ENCODE measurements at regions not wholly inside any gene's neighbourhood (a gene's known extent, or its start where the extent isn't known, plus 50 kb on each side); places are given as distances from the start of the nearest gene placed in this dataset.

GRCh38 chr13:111425326-111425725, 104.9 kb downstream of the TEX29 start:
- no peaks in the 10 kb centered on the region for H4K20me1 ChIP-seq (ENCODE audit: insufficient read depth, low read length)
- Mint-ChIP-seq H3K27me3 (ENCODE audit: low read depth, unreplicated experiment) (peaks cover 18% of the 10 kb centered on the region), H3K9me3 (ENCODE audit: unreplicated experiment) (no peaks in the 10 kb centered on the region), H3K27ac (ENCODE audit: unreplicated experiment) (no peak overlapping the region), H3K4me3 (ENCODE audit: unreplicated experiment) (no peak overlapping the region), H3K36me3 (ENCODE audit: low read depth, unreplicated experiment) (peaks cover 2% of the 10 kb centered on the region), H3K4me1 (ENCODE audit: low read depth, unreplicated experiment) (peaks cover 5% of the 10 kb centered on the region)
- H3K4me1 ChIP-seq (ENCODE audit: insufficient read depth, low read length): no peaks in the 10 kb centered on the region
- FAIRE-seq (no peak), DNase-seq (ENCODE audit: low read depth) (no peak)
- no peak overlapping the region for H3K4me3 ChIP-seq (ENCODE audit: insufficient read depth, low read depth, low read length)
- no peak overlapping the region for H3K4me2 ChIP-seq (ENCODE audit: low read length)
- H3K27ac ChIP-seq (ENCODE audit: low read depth, low read length): no peak overlapping the region
- TF ChIP-seq EZH2 (IDR thresholded peaks at IDR 0.05; ENCODE audit: insufficient read depth, low read length) (no peak), CTCF (IDR thresholded peaks at IDR 0.05; ENCODE audit: insufficient read depth, low read depth, low read length) (no peak)
- H3K36me3 ChIP-seq (ENCODE audit: insufficient read depth, low read length): no peaks in the 10 kb centered on the region
- H3K9me3 ChIP-seq (ENCODE audit: insufficient read depth, low read depth, low read length): peaks cover 3% of the 10 kb centered on the region
- no peaks in the 10 kb centered on the region for H3K27me3 ChIP-seq (ENCODE audit: insufficient read depth, low read length)
- no peak overlapping the region for H3K9ac ChIP-seq (ENCODE audit: low read length)
- no peak overlapping the region for H2AFZ ChIP-seq (ENCODE audit: low read depth, low read length)
- H3K79me2 ChIP-seq (ENCODE audit: insufficient read depth, low read length): no peaks in the 10 kb centered on the region

- H3K4me1 ChIP-seq (ENCODE audit: insufficient read depth, low read length): no peaks in the 10 kb centered on the region
- Mint-ChIP-seq H3K27me3 (ENCODE audit: low read depth, unreplicated experiment) (peaks cover 38% of the 10 kb centered on the region), H3K9me3 (ENCODE audit: unreplicated experiment) (peaks cover 2% of the 10 kb centered on the region), H3K4me3 (ENCODE audit: unreplicated experiment) (no peak overlapping the region), H3K36me3 (ENCODE audit: low read depth, unreplicated experiment) (no peaks in the 10 kb centered on the region), H3K27ac (ENCODE audit: unreplicated experiment) (no peak overlapping the region), H3K4me1 (ENCODE audit: low read depth, unreplicated experiment) (no peaks in the 10 kb centered on the region)
- no peaks in the 10 kb centered on the region for H3K9me3 ChIP-seq (ENCODE audit: insufficient read depth, low read depth, low read length)
- DNase-seq (ENCODE audit: low read depth): no peak
- no peaks in the 10 kb centered on the region for H3K36me3 ChIP-seq (ENCODE audit: insufficient read depth, low read length)
- FAIRE-seq: no peak
- peak; percentile 39 for TF ChIP-seq CTCF (IDR thresholded peaks at IDR 0.05; ENCODE audit: insufficient read depth, low read depth, low read length)
- TF ChIP-seq EZH2 (IDR thresholded peaks at IDR 0.05; ENCODE audit: insufficient read depth, low read length): no peak
- H3K4me2 ChIP-seq (ENCODE audit: low read length): no peak overlapping the region
- H3K27me3 ChIP-seq (ENCODE audit: insufficient read depth, low read length): no peaks in the 10 kb centered on the region
- no peak overlapping the region for H3K9ac ChIP-seq (ENCODE audit: low read length)
- H3K79me2 ChIP-seq (ENCODE audit: insufficient read depth, low read length): no peaks in the 10 kb centered on the region
- no peak overlapping the region for H3K27ac ChIP-seq (ENCODE audit: low read depth, low read length)
- no peak overlapping the region for H3K4me3 ChIP-seq (ENCODE audit: insufficient read depth, low read depth, low read length)
- H2AFZ ChIP-seq (ENCODE audit: low read depth, low read length): no peak overlapping the region
- H4K20me1 ChIP-seq (ENCODE audit: insufficient read depth, low read length): no peaks in the 10 kb centered on the region
Observed at GRCh38 chr13:111429064-111429558, 108.7 kb downstream of the TEX29 start.

- Mint-ChIP-seq H3K4me3 (ENCODE audit: unreplicated experiment) (no peak overlapping the region), H3K9me3 (ENCODE audit: unreplicated experiment) (peaks cover 6% of the 10 kb centered on the region), H3K27me3 (ENCODE audit: low read depth, unreplicated experiment) (peaks cover 47% of the 10 kb centered on the region), H3K27ac (ENCODE audit: unreplicated experiment) (no peak overlapping the region), H3K4me1 (ENCODE audit: low read depth, unreplicated experiment) (no peaks in the 10 kb centered on the region), H3K36me3 (ENCODE audit: low read depth, unreplicated experiment) (no peaks in the 10 kb centered on the region)
- no peak overlapping the region for H3K27ac ChIP-seq (ENCODE audit: low read depth, low read length)
- DNase-seq (ENCODE audit: low read depth) (no peak), FAIRE-seq (no peak)
- H3K4me1 ChIP-seq (ENCODE audit: insufficient read depth, low read length): no peaks in the 10 kb centered on the region
- no peaks in the 10 kb centered on the region for H3K27me3 ChIP-seq (ENCODE audit: insufficient read depth, low read length)
- no peak overlapping the region for H3K4me2 ChIP-seq (ENCODE audit: low read length)
- no peaks in the 10 kb centered on the region for H3K9me3 ChIP-seq (ENCODE audit: insufficient read depth, low read depth, low read length)
- no peak overlapping the region for H2AFZ ChIP-seq (ENCODE audit: low read depth, low read length)
- H3K9ac ChIP-seq (ENCODE audit: low read length): no peak overlapping the region
- no peaks in the 10 kb centered on the region for H4K20me1 ChIP-seq (ENCODE audit: insufficient read depth, low read length)
- no peaks in the 10 kb centered on the region for H3K36me3 ChIP-seq (ENCODE audit: insufficient read depth, low read length)
- TF ChIP-seq EZH2 (IDR thresholded peaks at IDR 0.05; ENCODE audit: insufficient read depth, low read length) (no peak), CTCF (IDR thresholded peaks at IDR 0.05; ENCODE audit: insufficient read depth, low read depth, low read length) (no peak)
- no peaks in the 10 kb centered on the region for H3K79me2 ChIP-seq (ENCODE audit: insufficient read depth, low read length)
- no peak overlapping the region for H3K4me3 ChIP-seq (ENCODE audit: insufficient read depth, low read depth, low read length)
Observed at GRCh38 chr13:111431206-111431605, 110.8 kb downstream of the TEX29 start.
